Activated naive CD4-positive, alpha-beta T cell (primary cell): ENCODE measurements at regions not wholly inside any gene's neighbourhood (a gene's known extent, or its start where the extent isn't known, plus 50 kb on each side); places are given as distances from the start of the nearest gene placed in this dataset.
"Not testable (repeated sequence)": the region's sequence is repeated elsewhere in the genome, so short reads cannot be mapped to it uniquely, and the experiment has no call there.

ENCODE experiments used
- DNase-seq, 4 experiments: peaks; one replicate each; lab custom pipeline; 2025; lab: John Stamatoyannopoulos, UW

DNA sequence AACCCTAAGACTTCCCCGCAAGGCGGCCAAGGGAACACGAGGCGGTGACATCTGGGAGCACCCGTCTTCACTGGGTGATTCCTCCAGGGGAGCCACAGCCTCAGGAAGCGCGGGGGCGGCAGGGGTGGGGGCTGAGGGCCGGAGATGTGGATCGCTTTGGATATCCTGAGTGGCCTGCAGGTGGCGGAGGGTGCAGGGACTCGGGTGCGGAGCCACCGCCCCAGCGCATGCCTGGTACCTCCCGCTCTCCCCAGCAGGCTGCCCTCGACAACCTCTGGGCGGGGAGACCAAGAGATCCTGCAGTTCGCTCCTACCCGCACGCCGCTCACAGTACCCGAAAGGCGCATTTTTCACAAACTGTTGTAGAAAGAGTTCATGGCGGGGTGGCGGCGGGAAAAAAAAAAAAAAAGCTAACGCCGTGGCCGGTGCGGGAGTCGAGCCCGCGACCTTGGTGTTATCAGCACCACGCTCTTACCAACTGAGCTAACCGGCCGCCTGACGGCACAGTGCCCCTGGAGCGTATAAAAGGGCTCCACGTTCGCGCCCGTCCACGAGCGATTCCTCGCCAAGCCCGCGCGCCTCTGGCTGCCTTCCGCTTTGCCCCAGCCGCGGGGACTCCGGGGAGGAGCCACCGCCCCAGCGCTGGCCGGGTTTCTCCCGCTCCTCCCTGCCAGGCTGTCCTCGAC lies 124.7 kb upstream of the PRKX start:
- not testable (repeated sequence) for DNase-seq

DNA sequence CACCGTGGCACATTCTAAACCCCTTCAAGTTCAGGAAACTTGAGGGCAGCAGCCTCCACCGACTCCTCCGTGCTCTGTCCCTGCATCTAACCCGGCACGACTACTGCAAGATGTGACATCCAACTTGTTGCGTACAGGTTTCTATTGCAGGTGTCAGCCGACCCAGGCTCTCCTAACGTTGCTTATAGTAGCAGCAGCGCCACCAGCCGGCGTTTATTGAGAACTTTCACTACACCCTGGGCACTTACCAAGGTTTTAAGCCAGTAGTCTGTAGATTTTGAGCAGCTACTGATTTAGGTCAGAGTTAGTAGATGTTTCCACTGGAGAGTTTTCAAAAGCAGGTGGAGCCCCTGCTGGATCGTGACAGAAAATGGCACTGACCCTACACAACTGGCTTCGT lies 123.8 kb upstream of the PRKX start:
- not testable (repeated sequence) for DNase-seq

DNA sequence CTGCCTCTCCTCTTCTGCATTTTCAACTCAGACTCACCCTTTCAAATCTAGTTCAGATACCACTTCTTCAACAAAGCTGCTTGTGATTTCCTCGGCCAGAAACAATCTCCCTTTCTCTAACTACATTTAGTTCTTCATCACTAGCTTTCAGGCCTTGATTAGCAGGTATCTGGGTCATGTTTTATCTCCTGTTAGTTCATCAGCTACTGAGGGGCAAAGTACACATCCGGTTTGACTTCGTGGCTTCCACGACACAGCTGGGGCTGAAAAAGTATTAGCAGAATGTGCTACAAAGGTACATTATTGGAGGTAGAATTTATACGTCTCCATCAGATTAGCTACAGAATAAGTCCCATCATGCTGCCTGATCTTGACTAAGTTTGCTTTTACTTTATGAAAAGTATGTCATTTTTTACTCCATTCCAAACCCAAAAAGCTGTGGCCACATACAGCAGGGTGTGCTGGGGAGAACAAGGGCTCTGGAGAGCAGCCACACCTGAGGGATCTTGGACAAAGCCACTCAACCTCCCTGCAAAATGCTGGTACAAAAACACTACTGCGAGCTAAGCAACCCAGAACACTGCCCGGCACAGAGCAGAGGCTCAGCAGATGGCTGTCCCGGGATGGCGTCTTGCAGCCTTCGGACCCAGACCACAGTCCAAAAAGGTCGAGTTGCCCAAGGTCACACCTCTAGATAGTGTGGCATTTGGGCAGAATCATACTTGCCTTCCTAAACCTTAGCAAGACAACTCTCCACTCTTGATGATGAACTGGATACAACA lies 120.5 kb upstream of the PRKX start:
- not testable (repeated sequence) for DNase-seq

DNA sequence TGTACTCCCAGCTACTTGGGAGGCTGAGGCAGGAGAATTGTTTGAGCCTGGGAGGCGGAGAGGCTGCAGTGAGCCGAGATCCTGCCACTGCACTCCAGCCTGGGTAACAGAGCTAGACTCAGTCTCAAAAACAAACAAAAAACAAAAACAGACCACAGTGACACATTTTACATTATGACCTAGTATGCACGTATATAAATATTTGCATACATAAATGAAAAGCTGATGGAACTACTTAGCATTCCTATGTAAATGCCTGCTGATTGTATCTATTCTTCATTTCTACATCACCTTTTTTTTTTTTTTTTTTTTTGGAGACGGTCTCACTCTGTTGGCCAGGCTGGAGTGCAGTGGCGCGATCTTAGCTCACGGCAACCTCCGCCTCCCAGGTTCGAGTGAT lies 116.6 kb upstream of the PRKX start:
- DNase-seq: not testable (repeated sequence)

DNA sequence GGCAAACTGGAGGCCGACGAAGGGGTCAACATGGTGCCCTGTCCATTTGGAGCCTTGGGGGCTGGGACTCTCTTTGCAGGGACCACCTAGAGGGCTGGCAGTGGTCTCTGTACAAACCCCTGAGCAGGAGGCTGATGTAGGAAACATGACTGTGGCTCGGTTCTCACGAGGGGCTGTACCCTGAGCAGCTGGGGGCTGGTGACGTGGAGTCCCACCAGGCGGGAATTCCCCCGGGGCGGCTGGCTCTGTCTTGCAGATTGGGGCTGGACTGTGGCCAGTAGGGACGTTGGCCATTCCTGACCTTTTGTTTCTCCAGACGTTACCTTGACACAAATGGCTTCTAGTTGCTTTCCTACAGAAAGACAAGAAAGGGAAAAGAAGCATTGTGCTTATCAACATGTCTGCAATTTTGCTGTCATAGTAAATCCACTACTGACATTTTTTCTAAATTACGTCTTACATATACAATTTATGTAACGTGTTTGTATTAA lies 115.6 kb upstream of the PRKX start:
- DNase-seq: not testable (repeated sequence)

DNA sequence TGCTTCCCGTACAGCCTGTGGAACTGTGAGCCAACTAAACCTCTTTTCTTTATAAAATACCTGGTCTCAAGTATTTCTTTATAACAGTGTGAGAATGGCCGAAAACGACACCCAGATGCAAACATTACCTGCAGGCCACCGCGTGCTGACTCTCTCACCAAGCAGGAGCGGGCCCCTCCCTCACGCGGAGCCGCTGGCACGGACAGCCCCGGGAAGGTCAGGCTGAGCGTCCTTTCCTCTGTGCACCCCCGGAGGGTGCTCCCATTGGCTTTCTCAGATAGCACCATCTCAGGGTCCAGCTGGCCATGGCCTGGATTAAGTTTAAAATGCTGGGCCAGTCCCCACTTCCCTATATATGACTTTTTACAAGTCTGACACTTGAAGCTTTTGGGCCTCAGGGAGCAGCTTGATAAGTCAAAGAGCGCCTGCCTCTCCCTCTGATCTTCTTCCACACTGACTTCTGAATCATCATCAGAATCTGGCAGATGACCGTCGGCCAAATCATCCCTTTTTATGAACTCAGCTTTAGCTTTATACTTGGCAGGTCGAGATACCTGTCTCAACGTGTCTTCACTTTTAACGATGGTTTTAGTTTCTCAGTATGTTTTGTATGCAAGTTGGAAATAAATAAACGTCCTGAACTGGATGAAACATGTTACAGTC lies 115.1 kb upstream of the PRKX start:
- not testable (repeated sequence) for DNase-seq

DNA sequence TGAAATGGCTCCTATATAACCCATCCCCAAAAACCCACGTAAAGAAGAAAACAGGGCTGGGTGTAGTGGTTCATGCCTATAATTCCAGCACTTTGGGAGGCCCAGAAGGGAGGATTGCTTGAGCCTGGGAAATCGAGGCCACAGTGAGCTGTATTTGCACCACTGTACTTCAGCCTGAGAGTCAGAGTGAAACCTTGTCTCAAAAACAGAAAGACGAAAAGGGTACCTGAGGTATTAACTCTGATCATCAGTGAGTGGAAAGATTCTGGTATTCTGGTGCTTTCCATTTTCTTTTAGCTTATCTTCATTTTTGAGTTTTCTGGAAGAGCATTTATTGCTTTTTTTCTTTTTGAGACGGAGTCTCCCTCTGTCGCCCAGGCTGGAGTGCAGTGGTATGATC lies 110.6 kb upstream of the PRKX start:
- not testable (repeated sequence) for DNase-seq

DNA sequence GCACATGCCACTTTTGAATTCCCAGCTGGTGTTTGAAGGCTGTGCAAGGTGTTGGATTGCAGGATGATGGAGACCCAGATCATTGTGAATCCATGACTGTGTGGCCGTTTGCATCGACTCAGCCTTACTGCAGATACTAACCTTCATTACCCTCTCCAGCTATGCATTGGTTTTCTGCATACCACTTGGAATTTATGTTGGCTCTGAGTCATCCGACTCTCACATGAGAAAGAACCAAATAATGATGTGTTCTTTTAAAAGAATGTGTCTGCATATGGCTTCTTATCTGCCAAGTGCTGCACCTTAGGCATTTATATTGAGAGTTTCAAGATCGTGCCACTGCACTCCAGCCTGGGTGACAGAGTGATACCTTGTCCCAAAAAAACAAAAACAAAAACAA lies 106.7 kb upstream of the PRKX start:
- no peak for DNase-seq

DNA sequence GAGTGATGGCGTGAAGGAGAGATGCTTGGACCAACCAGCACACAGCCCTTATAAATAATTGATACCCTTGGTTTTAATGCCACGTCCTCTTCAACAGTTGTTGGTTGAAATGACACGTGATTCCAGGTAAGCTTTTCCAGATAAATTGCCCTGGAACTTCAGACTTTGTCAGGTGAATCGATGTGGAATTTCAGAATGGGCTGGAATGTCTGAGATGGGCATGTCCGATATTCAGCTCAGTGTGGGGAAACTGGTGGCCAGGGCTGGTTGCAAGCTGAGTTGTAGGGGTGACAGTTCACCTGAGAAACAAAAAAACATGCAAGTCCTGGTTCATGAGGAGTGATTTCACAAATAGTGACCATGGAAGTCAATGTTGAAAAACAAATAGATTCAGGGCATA lies 104.0 kb upstream of the PRKX start:
- not testable (repeated sequence) for DNase-seq

DNA sequence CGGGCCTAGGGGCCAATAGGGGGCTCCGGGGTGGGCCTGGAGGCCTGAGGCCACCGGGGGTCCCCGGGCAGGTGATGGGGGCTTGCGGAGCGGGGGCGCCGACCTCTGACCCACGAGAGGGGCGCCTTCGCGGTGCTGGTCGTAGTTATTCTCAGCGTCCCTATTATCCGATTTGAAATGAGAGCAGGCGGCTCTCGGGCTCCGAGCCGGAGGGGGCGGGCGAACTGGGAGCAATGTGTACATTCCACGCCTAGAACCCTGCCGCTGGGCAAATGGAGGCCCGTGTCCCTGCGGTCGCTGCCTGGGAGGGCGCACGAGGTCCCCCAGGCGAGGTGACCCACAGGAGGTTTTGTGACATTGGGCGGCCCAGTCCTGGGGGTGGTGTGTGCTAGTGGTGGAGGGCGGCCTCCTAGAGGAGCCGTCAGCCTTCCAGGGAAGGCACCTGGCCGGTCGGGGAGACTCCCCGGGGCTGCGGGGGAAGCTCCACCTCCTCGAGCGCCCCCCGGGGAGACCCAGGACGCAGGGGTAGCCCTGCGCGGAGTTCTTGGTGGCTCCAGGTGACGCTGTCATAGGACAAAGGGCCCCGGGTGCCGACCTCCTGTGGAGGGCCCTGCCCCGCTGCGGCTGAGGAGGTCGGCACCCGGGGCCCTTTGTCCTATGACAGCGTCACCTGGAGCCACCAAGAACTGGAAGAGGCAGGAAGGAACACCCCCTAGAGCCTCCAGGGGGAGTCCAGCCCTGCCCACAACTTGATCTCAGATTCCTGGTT lies 102.6 kb upstream of the PRKX start:
- DNase-seq: peak in 3 of 4 experiments; percentile 3 to 41 (median 32)

DNA sequence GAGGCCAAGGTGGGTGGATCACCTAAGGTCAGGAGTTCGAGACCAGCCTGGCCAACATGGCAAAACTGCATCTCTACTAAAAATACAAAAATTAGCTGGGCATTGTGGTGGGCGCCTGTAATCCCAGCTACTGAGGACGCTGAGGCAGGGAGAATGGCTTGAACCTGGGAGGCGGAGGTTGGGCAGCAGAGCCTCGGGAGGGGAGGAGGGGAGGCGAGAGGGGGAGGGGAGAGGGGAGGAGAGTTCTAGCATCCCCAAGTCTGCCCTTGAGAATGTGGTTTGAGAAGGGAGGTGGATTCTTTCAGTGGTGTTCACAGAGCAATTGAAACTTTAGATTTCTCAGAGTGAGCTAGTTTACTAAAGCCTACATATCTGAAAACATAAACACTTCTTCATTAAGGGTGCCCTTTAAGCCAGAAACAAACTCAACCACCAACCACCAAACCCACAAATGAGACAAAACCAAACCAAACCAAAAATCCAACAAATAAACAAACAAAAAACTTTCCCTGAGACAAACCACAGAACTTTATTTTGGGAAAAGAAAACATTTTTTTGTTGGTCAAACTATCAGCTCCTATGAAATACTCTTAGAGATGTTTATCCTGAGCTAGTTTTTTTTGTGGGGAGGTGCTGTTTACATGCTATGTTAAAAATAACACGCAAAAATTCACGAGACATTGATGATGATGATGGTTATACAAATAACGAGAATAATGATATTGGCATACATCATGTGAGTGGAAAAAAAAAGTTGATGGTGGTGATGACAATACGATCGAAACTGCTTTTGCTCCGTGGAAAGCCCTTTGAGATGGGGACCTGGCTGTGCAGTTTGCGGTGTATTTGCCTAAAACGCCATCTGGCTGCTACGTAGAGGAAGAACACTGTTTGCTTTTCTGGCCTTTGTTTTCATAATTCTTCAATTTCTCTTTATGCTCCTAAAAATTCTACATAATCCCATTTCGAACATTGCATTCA lies 98.2 kb upstream of the PRKX start:
- DNase-seq: peak in 1 of 4 experiments; percentile 2

DNA sequence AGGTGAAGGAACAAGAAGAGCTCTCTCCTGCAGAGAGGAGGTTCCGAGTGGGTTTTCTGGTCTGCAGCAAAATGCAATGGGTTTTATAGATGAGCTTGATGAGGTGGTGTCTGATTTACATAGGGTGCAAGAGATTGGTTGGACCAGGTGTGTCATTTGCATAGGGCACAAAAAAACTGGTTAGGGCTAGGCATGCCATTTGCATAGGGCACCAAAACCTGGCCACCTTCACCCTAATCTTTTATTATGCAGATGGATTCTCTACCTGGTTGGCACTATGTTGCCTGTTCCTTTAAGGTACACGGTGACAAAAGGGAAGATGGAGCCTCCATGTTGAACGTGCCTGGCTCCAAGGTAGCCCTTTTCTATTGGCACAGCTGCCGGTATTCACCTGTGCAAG lies 94.5 kb upstream of the PRKX start:
- no peak for DNase-seq

DNA sequence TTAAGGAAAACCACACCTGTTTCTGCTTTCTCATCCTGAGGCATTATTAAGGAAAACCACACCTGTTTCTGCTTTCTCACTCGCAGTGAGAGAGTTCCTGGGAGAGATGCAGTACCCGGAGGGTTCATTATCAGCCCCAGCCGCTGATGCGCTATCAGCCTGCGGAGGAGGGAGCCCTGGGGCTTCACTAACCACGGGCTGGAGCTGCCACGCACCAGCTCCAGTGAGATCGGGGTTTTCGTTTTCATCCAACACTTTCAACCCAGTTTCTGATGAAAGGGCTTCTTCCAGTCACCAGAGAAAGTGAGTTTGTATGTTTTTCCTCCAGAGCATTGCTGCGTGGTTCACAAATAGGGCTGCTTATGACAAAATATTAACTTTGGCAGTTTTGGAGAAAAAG lies 93.2 kb upstream of the PRKX start:
- no peak for DNase-seq

DNA sequence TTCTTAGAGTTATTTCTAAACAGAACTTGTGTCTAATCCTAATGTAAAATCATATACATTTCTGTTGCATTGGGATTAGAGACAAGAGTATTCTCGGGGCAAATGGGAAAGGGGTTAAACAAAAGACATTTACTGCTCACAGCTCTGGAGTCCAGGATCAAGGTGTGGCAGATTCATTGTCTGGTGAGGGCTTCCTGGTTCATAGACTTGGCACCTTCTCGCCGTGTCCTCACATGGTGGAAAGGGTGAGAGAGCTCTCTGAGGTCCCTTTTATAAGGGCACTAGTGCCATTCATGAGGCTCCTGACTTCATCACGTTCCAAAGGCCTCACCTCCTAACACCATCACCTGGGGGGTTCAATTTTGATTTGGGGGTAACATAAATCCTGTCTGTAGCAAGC lies 90.3 kb upstream of the PRKX start:
- DNase-seq: no peak

DNA sequence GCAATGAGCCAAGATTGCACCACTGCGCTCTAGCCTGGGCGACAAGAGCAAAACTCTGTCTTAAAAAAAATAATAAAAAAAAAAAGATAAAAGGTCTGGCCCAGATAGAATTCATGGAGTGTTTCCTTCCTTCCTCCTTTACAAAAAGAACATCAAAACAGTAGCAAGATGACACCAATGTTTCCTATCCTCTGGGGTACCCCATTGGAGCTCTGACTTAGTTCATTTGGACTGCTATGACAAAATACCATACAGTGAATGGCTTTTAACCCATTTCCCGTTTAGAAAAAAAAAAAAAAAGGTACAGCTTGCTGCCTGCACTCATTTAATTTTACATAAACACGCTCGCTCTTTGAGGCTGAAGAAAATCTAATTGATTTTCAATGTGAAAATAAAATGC lies 89.9 kb upstream of the PRKX start:
- DNase-seq: no peak

DNA sequence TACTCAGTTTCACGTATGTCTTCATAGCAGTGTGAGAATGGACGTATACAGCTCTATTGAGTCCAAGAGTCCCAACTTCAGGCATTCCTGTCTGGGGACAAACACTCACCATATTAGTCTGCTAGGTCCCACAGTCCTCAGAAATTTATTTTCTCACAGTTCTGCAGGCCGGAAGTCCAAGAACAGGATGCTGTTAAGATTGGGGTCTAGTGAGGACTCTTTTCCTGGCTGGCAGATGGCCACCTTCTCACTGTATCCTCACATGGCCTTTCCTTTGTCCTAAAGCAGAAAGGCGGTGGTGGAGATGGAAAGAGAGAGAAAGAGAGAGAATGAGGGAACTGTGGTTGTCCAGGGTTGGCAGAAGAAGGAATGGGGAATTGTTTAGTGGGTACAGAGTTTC lies 82.0 kb upstream of the PRKX start:
- not testable (repeated sequence) for DNase-seq

DNA sequence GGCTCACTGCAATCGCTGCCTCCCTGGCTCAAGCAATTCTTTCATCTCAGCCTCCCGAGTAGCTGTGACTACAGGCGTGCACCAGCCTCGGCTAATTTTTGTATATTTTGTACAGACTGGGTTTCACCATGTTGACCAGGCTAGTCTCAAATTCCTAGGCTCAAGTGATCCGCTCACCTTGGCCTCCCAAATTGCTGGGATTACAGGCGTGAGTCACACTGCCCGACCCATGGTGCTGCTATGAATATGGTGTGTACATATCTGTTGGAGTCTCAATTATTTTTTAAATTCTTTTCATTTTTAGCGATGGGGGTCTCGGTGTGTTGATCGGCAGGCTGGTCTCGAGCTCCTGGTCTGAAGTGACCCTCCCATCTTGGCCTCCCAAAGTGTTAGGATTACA lies 78.0 kb upstream of the PRKX start:
- DNase-seq: no peak

DNA sequence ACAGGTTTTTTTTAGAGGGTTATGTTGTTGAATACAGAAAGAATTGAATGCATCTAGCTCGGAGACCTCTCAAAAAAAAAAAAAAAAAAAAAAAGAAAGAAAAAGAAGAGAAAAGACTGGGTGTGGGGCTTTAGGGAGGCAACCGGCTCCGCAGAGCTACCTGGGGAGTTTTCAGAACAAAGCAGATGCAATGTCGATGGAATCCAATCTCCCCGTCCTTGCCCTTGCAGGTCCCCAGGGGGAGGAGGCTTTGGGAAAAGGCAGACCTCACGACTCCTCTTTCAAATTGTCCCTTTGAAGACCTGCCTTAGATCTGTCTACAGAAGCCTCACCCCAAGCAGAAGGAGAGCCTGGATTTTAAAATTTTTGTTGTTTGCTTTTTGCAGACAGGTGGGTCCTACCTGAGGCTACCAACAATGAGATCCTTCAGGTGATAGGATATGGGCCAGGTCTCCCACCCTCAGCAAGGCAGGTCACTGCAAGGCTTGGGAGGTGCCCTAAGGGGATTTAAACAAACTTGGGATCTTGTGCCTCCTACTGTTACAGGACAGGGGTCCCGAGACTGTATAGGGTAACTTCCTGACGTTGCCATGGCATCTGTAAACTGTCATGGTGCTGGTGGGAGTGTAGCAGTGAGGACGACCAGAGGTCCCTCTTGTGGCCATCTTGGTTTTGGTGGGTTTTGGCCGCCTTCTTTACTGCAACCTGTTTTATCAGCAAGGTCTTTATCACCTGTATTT lies 75.2 kb upstream of the PRKX start:
- peak in 1 of 4 experiments; percentile 3 for DNase-seq

DNA sequence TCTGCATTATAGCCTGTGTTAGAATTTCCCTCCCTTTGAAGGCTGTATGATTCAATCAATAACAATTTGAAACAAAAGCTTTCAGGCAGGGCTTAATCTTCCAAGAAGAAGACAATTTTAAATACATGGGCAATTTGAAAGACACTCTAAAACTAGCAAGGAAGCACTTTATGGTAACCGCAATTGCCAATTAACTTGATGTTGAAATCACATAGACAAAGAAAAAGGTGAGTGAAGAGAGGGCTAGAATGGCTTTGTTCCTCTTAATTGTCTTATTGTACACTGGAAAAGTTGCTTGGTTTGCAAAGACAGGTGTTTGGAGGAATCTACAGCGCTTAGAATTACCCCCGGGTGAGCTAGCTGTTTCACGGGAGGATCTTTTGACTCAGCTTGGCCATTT lies 74.4 kb upstream of the PRKX start:
- DNase-seq: no peak

DNA sequence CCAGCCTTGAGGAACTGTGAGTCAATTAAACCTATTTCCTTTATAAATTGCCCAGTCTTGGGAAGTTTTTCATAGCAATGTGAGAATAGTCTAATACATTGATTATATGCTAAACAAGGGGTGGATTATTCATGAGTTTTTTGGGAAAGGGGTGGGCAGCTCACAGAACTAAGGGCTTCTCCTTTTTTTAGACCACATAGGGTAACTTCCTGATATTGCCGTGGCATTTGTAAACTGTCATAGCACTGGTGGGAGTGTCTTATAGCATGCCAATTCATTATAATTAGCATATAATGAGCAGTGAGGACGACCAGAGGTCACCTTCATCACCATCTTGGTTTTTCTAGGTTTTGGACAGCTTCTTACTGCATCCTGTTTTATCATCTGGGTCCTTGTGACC lies 72.4 kb upstream of the PRKX start:
- not testable (repeated sequence) for DNase-seq
